Transverse colon (tissue), 3 donors: ENCODE measurements at regions not wholly inside any gene's neighbourhood (a gene's known extent, or its start where the extent isn't known, plus 50 kb on each side); places are given as distances from the start of the nearest gene placed in this dataset.

Experiments used
- POLR2A ChIP-seq: fragments of 450-650 bp; IDR thresholded peaks from one replicate; pipeline ENCODE4 v1.6.1; 2016; ENCODE audit warnings: antibody characterized with exemption, mild to moderate bottlenecking, moderate library complexity
- POLR2AphosphoS5 ChIP-seq, 3 donors: sonication (generic); formaldehyde crosslinking; IDR thresholded peaks; one replicate each; pipeline ENCODE4 v1.6.1; 2016; ENCODE audit warnings: antibody characterized with exemption in 3 of 3

GRCh38 chr20:6282642-6283041 is 159.8 kb upstream of the FERMT1 start:
- TF ChIP-seq POLR2AphosphoS5 (IDR thresholded peaks at IDR 0.05) (no peak), POLR2A (no peak)
